CD8-positive, alpha-beta memory T cell (primary cell): ENCODE measurements at regions not wholly inside any gene's neighbourhood (a gene's known extent, or its start where the extent isn't known, plus 50 kb on each side); places are given as distances from the start of the nearest gene placed in this dataset.

ENCODE experiments used
- CTCF ChIA-PET: fragments of 350-600 bp; sonication (Branson Sonifier 250); formaldehyde crosslinking; loops from one replicate; lab custom pipeline; 2021; ENCODE audit warnings: antibody characterized with exemption; lab: Charles Lee
- POLR2A ChIA-PET: fragments of 350-600 bp; sonication (Branson Sonifier 250); formaldehyde crosslinking; loops from one replicate; lab custom pipeline; 2021; ENCODE audit warnings: antibody characterized with exemption; lab: Charles Lee
- DNase-seq, 5 donors: peaks; one replicate each; pipeline versions ENCODE4 v3.0.0 to v3.0.0-alpha.2; 2020 to 2022; ENCODE audit warnings: mixed read lengths in 1 of 5
- H3K27ac ChIP-seq: one replicate; pipeline ENCODE4 v1.7.0; 2013; ENCODE audit warnings: low read depth, mild to moderate bottlenecking, low read length, moderate library complexity
- H3K27me3 ChIP-seq: 2 replicates; pipeline ENCODE4 v1.7.0; 2013; ENCODE audit warnings: low read length, mild to moderate bottlenecking; ENCODE audit not compliant: insufficient read depth, poor library complexity, severe bottlenecking
- H3K36me3 ChIP-seq: 2 replicates; pipeline ENCODE4 v1.7.0; 2013; ENCODE audit warnings: mild to moderate bottlenecking, low read length, moderate library complexity; ENCODE audit not compliant: insufficient read depth
- H3K4me1 ChIP-seq: 2 replicates; pipeline ENCODE4 v1.7.0; 2013; ENCODE audit warnings: mild to moderate bottlenecking, low read length, moderate library complexity; ENCODE audit not compliant: insufficient read depth
- H3K4me3 ChIP-seq: 2 replicates; pipeline ENCODE4 v1.7.0; 2013; ENCODE audit warnings: mild to moderate bottlenecking, low read length
- H3K9me3 ChIP-seq: 2 replicates; pipeline ENCODE4 v1.7.0; 2013; ENCODE audit warnings: mild to moderate bottlenecking, low read length
- H3K27ac Mint-ChIP-seq, 8 donors: one replicate each; pipeline ENCODE4 v1.8.0; 2020 to 2021; ENCODE audit warnings: mixed read lengths in 8 of 8, mild to moderate bottlenecking in 6 of 8, inconsistent platforms in 3 of 8, moderate library complexity in 3 of 8
- H3K27me3 Mint-ChIP-seq, 2 donors: one replicate each; pipeline ENCODE4 v1.8.0; 2020 to 2021; ENCODE audit warnings: mixed read lengths in 2 of 2, mild to moderate bottlenecking in 1 of 2, moderate library complexity in 1 of 2
- H3K36me3 Mint-ChIP-seq, 3 donors: one replicate each; pipeline ENCODE4 v1.8.0; 2020 to 2021; ENCODE audit warnings: mixed read lengths in 3 of 3, inconsistent platforms in 1 of 3, mild to moderate bottlenecking in 1 of 3
- H3K4me1 Mint-ChIP-seq, 3 donors: one replicate each; pipeline ENCODE4 v1.8.0; 2020 to 2021; ENCODE audit warnings: mixed read lengths in 3 of 3, inconsistent platforms in 1 of 3, mild to moderate bottlenecking in 1 of 3
- H3K4me3 Mint-ChIP-seq, 7 donors: one replicate each; pipeline ENCODE4 v1.8.0; 2020 to 2021; ENCODE audit warnings: mixed read lengths in 7 of 7, mild to moderate bottlenecking in 6 of 7, moderate library complexity in 4 of 7, inconsistent platforms in 2 of 7
- H3K9me3 Mint-ChIP-seq, 5 donors: one replicate each; pipeline ENCODE4 v1.8.0; 2020 to 2022; ENCODE audit warnings: mixed read lengths in 5 of 5, mild to moderate bottlenecking in 3 of 5, moderate library complexity in 2 of 5, inconsistent platforms in 1 of 5

- Mint-ChIP-seq H3K27ac (no peak overlapping the region), H3K36me3 (no peaks in the 10 kb centered on the region), H3K4me1 (no peaks in the 10 kb centered on the region), H3K4me3 (no peak overlapping the region), H3K27me3 (peaks cover 6 to 28% of the 10 kb centered on the region in 2 donors), H3K9me3 (no peaks in the 10 kb centered on the region)
- CTCF ChIA-PET: interaction anchor here (1.1 kb wide), 2 partner anchors 11 to 90 kb away, joined by 3 read pairs; no protein-coding TSS in a partner anchor
- Histone ChIP-seq H3K9me3 (no peaks in the 10 kb centered on the region), H3K27ac (no peak overlapping the region), H3K27me3 (no peaks in the 10 kb centered on the region), H3K36me3 (no peaks in the 10 kb centered on the region), H3K4me3 (no peak overlapping the region), H3K4me1 (no peaks in the 10 kb centered on the region)
- POLR2A ChIA-PET: no interaction called here
- DNase-seq: no peak
These were observed 96.3 kb downstream of the PCDH1 start for GRCh38 chr5:141781910-141782309.

- Histone ChIP-seq H3K4me3 (no peak overlapping the region), H3K36me3 (no peaks in the 10 kb centered on the region), H3K27ac (no peak overlapping the region), H3K27me3 (no peaks in the 10 kb centered on the region), H3K4me1 (no peaks in the 10 kb centered on the region), H3K9me3 (no peaks in the 10 kb centered on the region)
- Mint-ChIP-seq H3K4me1 (no peaks in the 10 kb centered on the region), H3K27ac (no peak overlapping the region), H3K4me3 (no peak overlapping the region), H3K27me3 (peaks cover 6 to 24% of the 10 kb centered on the region in 2 donors), H3K9me3 (no peaks in the 10 kb centered on the region), H3K36me3 (no peaks in the 10 kb centered on the region)
- POLR2A ChIA-PET: no interaction called here
- DNase-seq: no peak
- CTCF ChIA-PET: interaction anchor here (1.1 kb wide), 2 partner anchors 10 to 89 kb away, joined by 3 read pairs; no protein-coding TSS in a partner anchor
These were observed 97.0 kb downstream of the PCDH1 start for GRCh38 chr5:141780952-141781781.

- Histone ChIP-seq H3K9me3 (no peaks in the 10 kb centered on the region), H3K36me3 (no peaks in the 10 kb centered on the region), H3K4me3 (no peak overlapping the region), H3K27me3 (no peaks in the 10 kb centered on the region), H3K27ac (no peak overlapping the region), H3K4me1 (no peaks in the 10 kb centered on the region)
- Mint-ChIP-seq H3K27me3 (peaks cover 6 to 23% of the 10 kb centered on the region in 2 donors), H3K9me3 (no peaks in the 10 kb centered on the region), H3K27ac (no peak overlapping the region), H3K4me3 (no peak overlapping the region), H3K4me1 (no peaks in the 10 kb centered on the region), H3K36me3 (no peaks in the 10 kb centered on the region)
- CTCF ChIA-PET: no interaction called here
- DNase-seq: no peak
- POLR2A ChIA-PET: no interaction called here
These were observed 97.8 kb downstream of the PCDH1 start for GRCh38 chr5:141780240-141780951.

GRCh38 chr5:141779503-141779973 is 97.5 kb upstream of the ARAP3 start:
- POLR2A ChIA-PET: no interaction called here

GRCh38 chr5:141778683-141779082 is 96.7 kb upstream of the ARAP3 start:
- Mint-ChIP-seq H3K36me3 (no peaks in the 10 kb centered on the region), H3K27ac (no peak overlapping the region), H3K27me3 (peaks cover 3 to 19% of the 10 kb centered on the region in 2 donors), H3K4me1 (no peaks in the 10 kb centered on the region), H3K4me3 (no peak overlapping the region), H3K9me3 (no peaks in the 10 kb centered on the region)
- DNase-seq: no peak
- Histone ChIP-seq H3K4me3 (no peak overlapping the region), H3K27ac (no peak overlapping the region), H3K9me3 (no peaks in the 10 kb centered on the region), H3K36me3 (no peaks in the 10 kb centered on the region), H3K27me3 (no peaks in the 10 kb centered on the region), H3K4me1 (no peaks in the 10 kb centered on the region)
- POLR2A ChIA-PET: no interaction called here
- CTCF ChIA-PET: no interaction called here

More at GRCh38 chr5:141779503-141779973, 97.5 kb upstream of the ARAP3 start:
- H3K9me3 ChIP-seq: no peaks in the 10 kb centered on the region
- CTCF ChIA-PET: no interaction called here
- H3K27me3 ChIP-seq: no peaks in the 10 kb centered on the region
- Mint-ChIP-seq H3K27me3 (peaks cover 6 to 26% of the 10 kb centered on the region in 2 donors), H3K9me3 (no peaks in the 10 kb centered on the region), H3K36me3 (no peaks in the 10 kb centered on the region), H3K4me3 (no peak overlapping the region), H3K27ac (no peak overlapping the region), H3K4me1 (no peaks in the 10 kb centered on the region)
- no peak for DNase-seq
- H3K4me3 ChIP-seq: no peak overlapping the region
- no peak overlapping the region for H3K27ac ChIP-seq
- H3K36me3 ChIP-seq: no peaks in the 10 kb centered on the region
- no peaks in the 10 kb centered on the region for H3K4me1 ChIP-seq

GRCh38 chr5:141778206-141778605 is 96.2 kb upstream of the ARAP3 start:
- Mint-ChIP-seq H3K27ac (no peak overlapping the region), H3K27me3 (peaks cover 1 to 19% of the 10 kb centered on the region in 2 donors), H3K9me3 (no peaks in the 10 kb centered on the region), H3K36me3 (no peaks in the 10 kb centered on the region), H3K4me3 (no peak overlapping the region), H3K4me1 (no peaks in the 10 kb centered on the region)
- CTCF ChIA-PET: no interaction called here
- POLR2A ChIA-PET: no interaction called here
- Histone ChIP-seq H3K4me3 (no peak overlapping the region), H3K27ac (no peak overlapping the region), H3K27me3 (no peaks in the 10 kb centered on the region), H3K9me3 (no peaks in the 10 kb centered on the region), H3K4me1 (no peaks in the 10 kb centered on the region), H3K36me3 (no peaks in the 10 kb centered on the region)
- no peak for DNase-seq

- no peaks in the 10 kb centered on the region for H3K36me3 ChIP-seq
- no peaks in the 10 kb centered on the region for H3K4me1 Mint-ChIP-seq
- ChIA-PET POLR2A (no interaction called here), CTCF (no interaction called here)
- H3K27me3 Mint-ChIP-seq: peaks cover 1 to 19% of the 10 kb centered on the region in 2 donors
- H3K9me3 ChIP-seq: no peaks in the 10 kb centered on the region
- no peaks in the 10 kb centered on the region for H3K4me1 ChIP-seq
- no peak overlapping the region for H3K27ac Mint-ChIP-seq
- no peaks in the 10 kb centered on the region for H3K36me3 Mint-ChIP-seq
- H3K9me3 Mint-ChIP-seq: no peaks in the 10 kb centered on the region
- H3K27ac ChIP-seq: no peak overlapping the region
- no peak overlapping the region for H3K4me3 ChIP-seq
- no peaks in the 10 kb centered on the region for H3K27me3 ChIP-seq
- H3K4me3 Mint-ChIP-seq: no peak overlapping the region
- no peak for DNase-seq
These were observed 95.7 kb upstream of the ARAP3 start for GRCh38 chr5:141777711-141778110.

DNA sequence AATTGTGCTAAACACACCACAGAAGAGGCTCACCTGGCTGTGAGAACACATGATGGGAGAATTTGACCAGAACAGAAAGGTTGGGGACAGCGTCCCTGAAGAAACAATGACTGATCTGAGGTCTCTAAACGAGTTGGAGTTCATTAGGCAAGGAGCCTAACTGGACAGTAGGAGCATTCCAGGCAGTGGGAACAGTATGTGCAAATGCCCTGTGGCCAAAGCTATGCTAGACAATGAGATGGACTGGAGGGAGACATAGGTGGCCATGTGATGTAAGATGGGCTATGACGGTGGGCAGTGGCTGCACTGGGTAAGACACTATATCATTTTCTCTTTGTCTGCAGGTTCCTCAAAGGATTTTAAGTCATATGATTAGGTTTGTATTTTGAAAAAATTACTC is 95.1 kb upstream of the ARAP3 start:
- Histone ChIP-seq H3K36me3 (no peaks in the 10 kb centered on the region), H3K27ac (no peak overlapping the region), H3K4me3 (no peak overlapping the region), H3K4me1 (no peaks in the 10 kb centered on the region), H3K27me3 (no peaks in the 10 kb centered on the region), H3K9me3 (no peaks in the 10 kb centered on the region)
- POLR2A ChIA-PET: no interaction called here
- CTCF ChIA-PET: no interaction called here
- DNase-seq: no peak
- Mint-ChIP-seq H3K36me3 (no peaks in the 10 kb centered on the region), H3K4me1 (no peaks in the 10 kb centered on the region), H3K9me3 (no peaks in the 10 kb centered on the region), H3K27ac (no peak overlapping the region), H3K4me3 (no peak overlapping the region), H3K27me3 (peaks cover 1 to 14% of the 10 kb centered on the region in 2 donors)
